Sigmoid colon (tissue), 6 donors: ENCODE measurements at regions not wholly inside any gene's neighbourhood (a gene's known extent, or its start where the extent isn't known, plus 50 kb on each side); places are given as distances from the start of the nearest gene placed in this dataset.

ENCODE experiments used
- DNase-seq: peaks from one replicate; pipeline ENCODE4 v3.0.0-alpha.2; 2019
- H3K27ac ChIP-seq, 4 donors: fragments of 200-600 bp; sonication (generic); one replicate each; pipeline ENCODE4 v1.5.1; 2016 to 2019; ENCODE audit warnings: mild to moderate bottlenecking in 1 of 4
- H3K27me3 ChIP-seq, 3 donors: fragments of 200-600 bp; sonication (generic); one replicate each; pipeline ENCODE4 v1.5.1; 2019; ENCODE audit warnings: mild to moderate bottlenecking in 1 of 3
- H3K36me3 ChIP-seq, 4 donors: fragments of 200-600 bp; sonication (generic); one replicate each; pipeline ENCODE4 v1.5.1; 2016 to 2019
- H3K4me1 ChIP-seq, 4 donors: fragments of 200-600 bp; sonication (generic); one replicate each; pipeline ENCODE4 v1.5.1; 2017 to 2019
- H3K4me3 ChIP-seq, 4 donors: fragments of 200-600 bp; sonication (generic); one replicate each; pipeline ENCODE4 v1.5.1; 2017 to 2019; ENCODE audit warnings: mild to moderate bottlenecking in 2 of 4, moderate library complexity in 1 of 4
- H3K9me3 ChIP-seq, 4 donors: fragments of 200-600 bp in 3 of 4; sonication (generic) in 3 of 4; one replicate each; pipeline versions ENCODE4 v1.5.1 to v1.6.1; 2013 to 2019
- CTCF ChIP-seq, 4 experiments: fragments of 450-650 bp in 3 of 4; fragments of 200-600 bp in 1 of 4; IDR thresholded peaks; one replicate each; pipeline ENCODE4 v1.5.1; 2016 to 2019; ENCODE audit warnings: antibody characterized with exemption in 4 of 4, mild to moderate bottlenecking in 3 of 4, moderate library complexity in 2 of 4
- EP300 ChIP-seq, 4 donors: sonication (generic); formaldehyde crosslinking; IDR thresholded peaks; one replicate each; pipeline ENCODE4 v1.6.1; 2017; ENCODE audit warnings: antibody characterized with exemption in 4 of 4
- POLR2A ChIP-seq, 2 donors: fragments of 450-650 bp; IDR thresholded peaks; one replicate each; pipeline ENCODE4 v1.6.1; 2016; ENCODE audit warnings: antibody characterized with exemption in 2 of 2, mild to moderate bottlenecking in 2 of 2, moderate library complexity in 2 of 2
- POLR2AphosphoS5 ChIP-seq, 4 donors: sonication (generic); formaldehyde crosslinking; IDR thresholded peaks; one replicate each; pipeline ENCODE4 v1.6.1; 2017; ENCODE audit warnings: antibody characterized with exemption in 4 of 4
- WGBS, 2 donors: extraction: QIAGEN DNeasy Blood & Tissue Kit; methylation state at CpG; one replicate each; pipeline ENCODE4 v1.1.7; 2013; 5-methylcytosine and 5-hydroxymethylcytosine counted together
- intact Hi-C: fragments of 100-400 bp; cut with DNase I; formaldehyde crosslinking; loops from one replicate; pipeline ENCODE4 v1.15.1; 2023
- donor health status: healthy with polysubstance abuse.
- donor health status: healthy.

GRCh38 chr11:112322173-112322790 lies 61.6 kb upstream of the PLET1 start:
- Histone ChIP-seq H3K27ac (no peak overlapping the region), H3K9me3 (no peaks in the 10 kb centered on the region), H3K4me1 (peaks cover 0 to 35% (median 27%) of the 10 kb centered on the region in 4 donors), H3K4me3 (no peak overlapping the region), H3K36me3 (no peaks in the 10 kb centered on the region), H3K27me3 (no peaks in the 10 kb centered on the region)
- TF ChIP-seq POLR2AphosphoS5 (IDR thresholded peaks at IDR 0.05) (no peak), CTCF (IDR thresholded peaks at IDR 0.05) (no peak), POLR2A (IDR thresholded peaks at IDR 0.05) (no peak), EP300 (IDR thresholded peaks at IDR 0.05) (no peak)
- 34 to 72% methylated on average over 8 of the region's 8 CpGs for WGBS, 2 donors
- intact Hi-C loops, result no loop called here
- no peak for DNase-seq

GRCh38 chr11:112334381-112334780 lies 73.7 kb upstream of the PLET1 start:
- H3K27ac ChIP-seq, result no peak overlapping the region
- intact Hi-C loops, result no loop called here

GRCh38 chr11:112336356-112336886 lies 75.8 kb upstream of the PLET1 start:
- 85 to 91% methylated on average over 5 of the region's 5 CpGs for WGBS, 2 donors
- no peak overlapping the region for H3K4me3 ChIP-seq
- intact Hi-C loops, result no loop called here

More at GRCh38 chr11:112334381-112334780, 73.7 kb upstream of the PLET1 start:
- no peak overlapping the region for H3K4me3 ChIP-seq
- H3K27me3 ChIP-seq, result no peaks in the 10 kb centered on the region
- H3K9me3 ChIP-seq, result no peaks in the 10 kb centered on the region
- H3K36me3 ChIP-seq, result no peaks in the 10 kb centered on the region
- WGBS, 2 donors, result 48 to 72% methylated on average over 4 of the region's 4 CpGs
- TF ChIP-seq EP300 (IDR thresholded peaks at IDR 0.05) (no peak), CTCF (IDR thresholded peaks at IDR 0.05) (no peak), POLR2AphosphoS5 (IDR thresholded peaks at IDR 0.05) (no peak), POLR2A (IDR thresholded peaks at IDR 0.05) (no peak)
- H3K4me1 ChIP-seq, result peaks cover 0 to 6% (median 0%) of the 10 kb centered on the region in 4 donors
- DNase-seq, result no peak

GRCh38 chr11:112339566-112339965 lies 78.9 kb upstream of the PLET1 start:
- no peak for DNase-seq
- intact Hi-C loops, result no loop called here
- no peak overlapping the region for H3K27ac ChIP-seq
- WGBS, 2 donors, result 91 to 93% methylated on average over 2 of the region's 2 CpGs
- no peak overlapping the region for H3K4me3 ChIP-seq
- H3K4me1 ChIP-seq, result peaks cover 0 to 15% (median 0%) of the 10 kb centered on the region in 4 donors
- no peaks in the 10 kb centered on the region for H3K27me3 ChIP-seq
- TF ChIP-seq POLR2AphosphoS5 (IDR thresholded peaks at IDR 0.05) (no peak), EP300 (IDR thresholded peaks at IDR 0.05) (no peak), POLR2A (IDR thresholded peaks at IDR 0.05) (no peak), CTCF (IDR thresholded peaks at IDR 0.05) (no peak)
- H3K36me3 ChIP-seq, result no peaks in the 10 kb centered on the region
- no peaks in the 10 kb centered on the region for H3K9me3 ChIP-seq

More at GRCh38 chr11:112336356-112336886, 75.8 kb upstream of the PLET1 start:
- H3K9me3 ChIP-seq, result no peaks in the 10 kb centered on the region
- H3K36me3 ChIP-seq, result no peaks in the 10 kb centered on the region
- H3K27ac ChIP-seq, result no peak overlapping the region
- H3K27me3 ChIP-seq, result no peaks in the 10 kb centered on the region
- TF ChIP-seq EP300 (IDR thresholded peaks at IDR 0.05), result no peak
- no peak for TF ChIP-seq POLR2A (IDR thresholded peaks at IDR 0.05)
- TF ChIP-seq CTCF (IDR thresholded peaks at IDR 0.05), result no peak
- TF ChIP-seq POLR2AphosphoS5 (IDR thresholded peaks at IDR 0.05), result no peak
- peaks cover 0 to 6% (median 0%) of the 10 kb centered on the region in 4 donors for H3K4me1 ChIP-seq
- no peak for DNase-seq
